HG02798 (cell line): ENCODE measurements at regions not wholly inside any gene's neighbourhood (a gene's known extent, or its start where the extent isn't known, plus 50 kb on each side); places are given as distances from the start of the nearest gene placed in this dataset.
A peak's percentile ranks its signal among the peaks of the same experiment; 100 is the strongest.

ENCODE experiments used
- ATAC-seq: cut with Tn5 transposase; IDR thresholded peaks from one replicate; pipeline ENCODE4 v1.9.1; 2021; ENCODE audit warnings: mild to moderate bottlenecking; ENCODE audit not compliant: unreplicated experiment, poor library complexity

GRCh38 chr2:2938481-2938880 is 439.1 kb downstream of the EIPR1 start:
- ATAC-seq: no peak

DNA sequence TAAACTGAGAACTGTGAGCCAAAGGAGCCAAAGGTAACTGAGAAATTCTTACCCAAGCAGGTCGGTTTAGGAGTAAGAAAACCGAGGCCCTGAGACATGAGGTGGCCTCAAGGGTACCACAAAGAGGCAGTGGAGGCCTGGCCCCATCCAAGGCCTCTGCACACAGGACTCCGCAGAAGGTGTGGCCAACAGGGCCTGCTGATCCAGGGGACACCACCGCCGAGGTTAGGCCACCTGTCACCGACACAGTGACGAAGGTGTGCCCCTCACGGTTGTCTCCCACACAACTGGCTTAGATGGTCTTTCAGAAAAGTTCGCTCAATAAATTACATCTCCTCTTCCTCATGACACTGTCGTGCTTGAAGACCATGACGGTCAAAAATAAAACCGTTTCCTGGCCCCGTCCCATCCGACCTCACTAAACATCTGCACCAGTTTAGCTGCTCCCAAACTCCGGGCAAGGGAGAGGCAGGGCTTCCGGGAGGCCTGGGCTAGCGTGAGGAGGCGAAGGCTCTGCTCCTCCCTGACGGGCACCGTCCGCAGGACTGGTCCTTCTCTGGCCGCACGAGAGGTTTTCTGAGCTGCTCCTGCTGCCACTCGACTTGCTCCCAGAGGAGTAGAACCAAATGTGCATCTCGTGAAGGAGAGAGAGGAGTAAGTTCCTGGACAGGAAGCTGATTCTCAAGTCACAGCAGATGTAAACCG is 442.0 kb downstream of the EIPR1 start:
- no peak for ATAC-seq

GRCh38 chr2:2933426-2933825 is 444.2 kb downstream of the EIPR1 start:
- ATAC-seq: no peak

- ATAC-seq: no peak
These were observed 444.8 kb downstream of the EIPR1 start for GRCh38 chr2:2932692-2933305.

DNA sequence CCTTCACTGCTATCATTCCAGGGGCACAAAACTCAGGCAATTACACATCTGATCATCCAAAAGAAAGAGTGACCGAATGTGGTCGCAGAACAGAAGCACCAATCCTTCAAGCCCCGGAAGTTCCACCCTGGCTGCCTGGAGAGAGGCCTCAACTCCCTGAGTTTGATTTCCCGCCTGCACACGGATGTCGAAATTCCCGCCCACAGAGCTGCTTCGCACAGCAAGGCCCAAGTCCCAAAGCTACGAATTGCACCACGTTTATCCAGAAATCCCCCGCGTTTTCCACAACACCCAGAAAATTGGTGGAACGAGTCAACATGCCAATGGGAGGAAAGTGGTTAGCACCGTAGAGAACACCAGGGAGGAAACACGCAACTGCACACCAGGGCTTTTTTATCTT is 445.4 kb downstream of the EIPR1 start:
- ATAC-seq: no peak

DNA sequence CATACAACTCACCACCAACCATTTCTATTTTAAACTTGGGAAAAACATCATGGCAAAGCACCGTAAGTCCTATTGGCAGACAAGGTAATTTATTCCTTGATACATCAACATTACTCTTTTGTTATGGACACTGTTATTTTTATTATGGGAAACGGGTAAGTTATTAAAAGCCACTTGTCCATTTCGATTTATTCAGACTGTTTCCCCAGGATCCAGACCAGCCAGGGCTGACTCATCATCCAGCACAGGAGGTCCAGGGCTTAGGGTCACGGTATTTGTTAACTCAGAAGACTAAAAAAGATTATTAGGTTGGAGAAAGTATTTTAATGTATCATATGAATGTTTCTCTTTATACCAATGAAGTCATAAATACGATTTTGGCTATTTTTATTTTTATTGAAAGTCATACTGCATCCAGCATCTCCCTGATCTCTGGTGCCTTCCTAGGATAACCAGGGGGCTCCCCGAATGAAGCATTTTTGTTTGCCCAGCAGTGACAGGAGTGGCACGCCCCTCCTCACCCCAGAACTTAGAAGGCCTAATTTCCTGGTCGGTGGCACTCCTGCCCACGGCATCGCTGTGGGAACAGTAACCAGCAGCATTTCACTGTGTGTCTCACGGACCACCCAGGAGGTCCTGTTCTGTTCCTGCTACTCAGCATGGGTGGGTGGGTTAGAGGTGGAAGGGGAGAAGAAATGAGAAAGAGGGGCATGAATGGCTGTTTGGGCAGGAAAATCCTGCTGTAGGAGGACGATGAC is 446.1 kb downstream of the EIPR1 start:
- ATAC-seq: no peak

DNA sequence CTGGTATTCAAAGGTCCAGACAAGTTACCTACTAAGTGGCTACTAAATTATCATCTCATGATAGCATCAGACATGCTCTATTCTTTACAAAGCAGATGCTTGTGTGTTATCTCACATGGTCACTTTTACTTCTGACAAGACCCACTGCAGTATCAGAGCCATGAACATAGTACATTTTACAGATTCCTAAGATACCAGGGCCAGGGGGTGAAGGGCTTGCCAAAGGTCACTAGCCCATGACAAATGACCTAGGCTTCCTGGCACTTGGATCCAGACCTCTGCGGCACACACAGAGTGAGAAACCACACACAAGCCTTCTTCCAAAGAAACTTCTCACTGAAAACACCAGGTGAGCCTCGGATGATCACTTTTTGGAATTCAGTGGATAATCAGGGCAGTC is 446.8 kb downstream of the EIPR1 start:
- no peak for ATAC-seq

GRCh38 chr2:2926858-2927175 is 450.8 kb downstream of the EIPR1 start:
- ATAC-seq: peak; percentile 39

GRCh38 chr2:2926009-2926857 is 451.4 kb downstream of the EIPR1 start:
- ATAC-seq: peak; percentile 79

- no peak for ATAC-seq
These were observed 455.5 kb downstream of the EIPR1 start for GRCh38 chr2:2922156-2922555.

- no peak for ATAC-seq
These were observed 456.5 kb downstream of the EIPR1 start for GRCh38 chr2:2921011-2921720.

DNA sequence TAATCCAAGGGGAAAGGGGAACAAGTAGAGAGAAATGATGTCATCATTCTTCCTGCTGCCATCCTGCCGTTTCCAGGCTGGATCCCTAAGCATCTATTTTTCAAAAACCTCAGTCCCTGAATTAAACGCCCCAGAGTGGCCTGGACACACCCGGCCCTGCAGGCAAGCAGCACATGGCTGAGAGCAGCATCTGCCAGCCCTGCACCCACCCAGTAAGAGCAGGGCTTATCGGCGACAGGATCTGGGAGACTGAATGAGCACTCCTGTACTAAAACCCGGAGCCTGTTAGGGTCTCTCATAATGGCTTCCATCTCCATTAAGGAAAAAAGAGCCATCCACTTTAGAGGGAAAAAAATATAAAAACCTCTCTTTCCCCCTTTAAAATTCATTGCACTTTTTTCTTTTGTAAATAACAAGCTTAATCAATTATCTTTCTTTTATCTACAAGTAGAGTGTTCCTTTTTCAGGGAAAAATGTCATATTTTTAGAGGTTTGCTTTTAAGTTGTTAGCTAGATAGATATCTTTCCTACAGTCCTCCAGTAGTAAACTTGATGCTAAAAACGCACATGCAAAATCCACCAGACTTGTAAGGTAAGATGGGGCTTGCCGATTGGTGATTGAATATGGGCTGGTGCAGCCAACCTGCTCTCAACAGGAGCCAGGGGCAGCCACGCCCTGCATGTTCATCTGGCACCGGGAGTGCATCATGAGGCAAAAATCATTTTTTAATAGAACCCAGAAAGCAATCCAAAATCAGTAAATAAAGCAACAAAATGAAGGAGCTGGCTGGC is 457.8 kb downstream of the EIPR1 start:
- ATAC-seq: no peak

- ATAC-seq: no peak
These were observed 458.6 kb downstream of the EIPR1 start for GRCh38 chr2:2919026-2919425.

DNA sequence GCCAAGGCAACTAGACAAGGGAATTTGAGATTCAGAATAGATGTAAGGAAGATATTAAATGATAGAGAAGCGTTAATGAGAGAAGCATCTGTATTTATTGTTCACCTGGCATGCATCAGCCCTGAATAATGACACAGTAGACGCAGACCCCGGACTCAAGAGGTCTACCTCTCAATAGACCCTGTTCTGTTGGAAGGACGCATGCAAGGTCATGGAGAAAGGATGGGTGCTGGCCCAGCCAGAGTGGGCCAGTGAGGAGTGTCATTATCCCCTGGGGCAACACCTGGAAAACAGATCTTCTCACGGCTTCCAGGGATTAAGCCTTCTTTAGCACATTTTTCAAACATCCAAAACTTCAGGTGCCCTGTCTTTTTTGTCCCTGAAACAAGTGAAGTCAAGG is 461.0 kb downstream of the EIPR1 start:
- no peak for ATAC-seq

DNA sequence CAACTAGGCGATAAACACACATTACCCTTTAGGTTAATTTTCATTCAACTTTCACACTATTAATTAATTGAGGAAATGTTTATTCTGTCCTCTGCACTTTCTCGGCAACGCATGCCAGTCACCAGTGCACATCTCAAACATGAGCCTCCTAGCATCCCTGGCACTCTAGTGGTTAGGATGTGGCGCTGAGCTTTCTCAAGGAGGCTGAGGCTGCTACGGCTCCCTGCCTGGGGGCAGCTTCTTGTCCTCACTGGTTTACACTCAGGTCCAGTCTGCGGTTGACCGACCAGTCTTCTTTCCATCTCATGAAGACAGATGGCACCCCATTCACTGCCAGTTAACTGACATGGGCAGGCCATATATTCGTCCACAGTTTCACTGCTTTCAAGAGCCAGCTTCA is 463.4 kb downstream of the EIPR1 start:
- no peak for ATAC-seq

DNA sequence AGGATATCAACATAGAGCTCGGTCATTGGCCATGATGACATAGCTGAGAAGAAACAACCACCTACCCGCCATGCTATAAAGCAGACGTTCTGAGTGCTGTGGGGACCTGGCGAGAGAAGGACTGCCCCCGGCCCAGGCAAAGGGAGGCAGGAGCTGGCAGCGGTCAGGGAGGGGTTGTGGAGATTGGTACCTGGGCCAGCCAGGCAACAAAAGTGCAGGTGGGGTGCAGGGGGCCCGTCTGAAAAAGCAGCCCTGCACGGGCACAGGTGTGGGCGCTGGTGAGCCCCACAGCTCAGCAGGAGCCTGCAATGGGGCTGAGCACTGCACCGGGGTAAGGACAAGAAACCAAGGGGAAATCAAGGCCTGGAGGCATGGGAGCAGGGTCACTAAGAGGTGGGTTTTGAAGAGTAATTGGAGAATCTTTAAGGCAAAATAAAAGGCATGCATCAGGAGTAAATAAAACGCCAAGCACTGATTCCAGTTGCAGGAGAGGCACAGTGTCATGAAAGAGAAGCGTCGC is 464.0 kb downstream of the EIPR1 start:
- no peak for ATAC-seq

DNA sequence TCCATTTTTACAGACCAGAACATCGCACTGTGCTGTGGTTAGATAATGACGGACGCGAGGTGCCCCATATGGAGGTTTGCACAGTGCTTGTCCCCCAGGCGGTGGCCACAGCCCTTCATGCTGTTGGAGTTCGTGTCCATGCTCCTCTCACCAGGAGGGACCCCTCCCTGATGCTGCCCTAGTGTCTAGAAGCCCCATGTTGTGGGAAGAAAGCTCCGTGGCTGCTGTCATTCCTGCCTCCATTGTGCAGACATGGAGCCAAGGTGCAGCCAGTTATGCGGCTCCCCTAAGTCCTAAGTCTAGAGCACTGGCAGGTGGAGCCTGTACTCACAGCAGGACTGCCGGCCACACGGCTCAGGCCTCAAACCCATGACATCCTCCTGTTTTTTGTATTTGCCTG is 464.9 kb downstream of the EIPR1 start:
- ATAC-seq: no peak

DNA sequence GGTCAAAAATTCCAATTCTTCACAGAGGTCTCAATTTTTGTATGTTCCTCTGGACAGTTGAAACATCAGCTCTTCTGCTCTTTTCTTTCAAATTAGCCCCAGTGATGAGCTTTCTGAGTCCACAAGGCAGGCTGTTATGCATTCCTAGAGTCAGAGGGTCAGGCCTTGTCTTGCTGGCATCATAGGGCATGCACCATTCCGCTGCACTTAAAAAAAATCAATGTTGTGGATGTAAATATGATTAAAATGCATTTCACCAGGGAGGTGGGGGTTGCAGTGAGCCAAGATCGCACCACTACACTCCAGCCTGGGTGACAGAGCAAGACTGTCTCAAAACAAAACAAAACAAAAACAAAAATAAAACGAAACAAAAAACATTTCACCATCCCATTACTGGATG is 465.3 kb downstream of the EIPR1 start:
- no peak for ATAC-seq

DNA sequence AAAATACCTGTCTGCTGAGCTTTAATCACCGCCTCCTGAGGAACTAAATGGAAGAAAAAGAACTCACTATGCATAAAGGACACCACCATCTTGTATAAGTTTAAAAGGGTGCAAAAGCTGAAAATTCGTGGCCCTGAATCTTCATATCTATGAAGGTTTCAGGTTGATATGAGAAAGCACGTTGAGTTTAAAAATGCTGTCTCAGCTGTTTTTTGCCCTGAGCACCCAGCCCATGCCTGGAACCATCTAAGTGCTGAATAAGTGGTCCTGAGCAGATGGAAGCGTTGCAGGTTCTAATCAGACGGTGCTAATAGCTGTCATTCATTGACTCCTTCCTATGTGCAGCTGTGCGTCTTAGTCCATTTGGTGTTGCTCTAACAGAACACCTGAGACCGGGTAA is 467.4 kb downstream of the EIPR1 start:
- no peak for ATAC-seq
